Choroid plexus epithelial cell (primary cell): ENCODE measurements at regions not wholly inside any gene's neighbourhood (a gene's known extent, or its start where the extent isn't known, plus 50 kb on each side); places are given as distances from the start of the nearest gene placed in this dataset.

ENCODE experiments used
- DNase-seq: peaks from one replicate; pipeline ENCODE4 v3.0.0-alpha.2; 2010; ENCODE audit warnings: low read depth
- H3K4me3 ChIP-seq: 2 replicates; pipeline ENCODE4 v1.5.1; 2011; ENCODE audit warnings: low read depth, mild to moderate bottlenecking, control low read depth, low read length, moderate library complexity
- TF ChIP-seq, protein P1 (sequence below): conservative IDR thresholded peaks from 2 replicates; pipeline ENCODE4 v1.5.1; 2011; ENCODE audit warnings: low read depth, mild to moderate bottlenecking, control low read depth, inconsistent platforms, low read length, moderate library complexity

DNA sequence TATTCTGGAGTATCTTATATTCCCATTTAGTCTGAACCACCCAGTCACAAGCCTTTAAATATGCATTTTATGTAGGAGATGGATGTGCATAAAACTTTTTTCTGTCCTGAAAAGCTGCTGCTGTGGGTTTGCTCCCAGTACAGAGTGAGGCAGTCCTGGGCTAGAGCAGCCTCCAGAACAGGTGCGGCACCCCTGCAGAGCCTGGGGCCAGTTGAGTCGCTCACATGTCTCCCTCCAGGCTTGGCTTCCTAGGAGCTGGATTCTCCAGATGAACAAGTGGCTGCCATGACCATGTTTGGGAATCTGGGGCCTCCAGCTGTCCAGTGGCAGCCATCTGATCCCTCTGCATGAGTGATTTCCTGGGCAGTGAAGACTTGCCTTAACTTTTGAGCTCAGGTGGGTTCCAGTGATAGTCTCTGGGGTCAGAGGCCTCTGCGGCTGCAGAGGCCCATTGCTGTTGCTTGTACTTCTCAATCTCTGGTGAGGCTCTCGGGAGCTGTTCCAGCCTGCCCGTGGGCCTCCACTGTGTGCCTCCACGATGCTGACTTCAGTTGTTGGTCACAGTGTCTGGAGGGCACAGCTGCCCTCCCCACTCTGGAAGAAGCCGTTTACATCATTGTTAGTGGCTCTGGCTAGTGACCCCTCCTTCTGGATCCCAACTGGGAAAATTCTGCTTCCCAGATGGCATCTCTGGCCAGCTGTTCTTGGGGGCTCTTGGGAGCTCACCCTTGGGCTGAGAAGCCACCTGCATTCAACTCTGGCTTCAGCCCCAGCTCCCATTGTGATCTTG is 120.4 kb downstream of the EMX2 start:
- DNase-seq = no peak
- TF ChIP-seq, protein P1, sequence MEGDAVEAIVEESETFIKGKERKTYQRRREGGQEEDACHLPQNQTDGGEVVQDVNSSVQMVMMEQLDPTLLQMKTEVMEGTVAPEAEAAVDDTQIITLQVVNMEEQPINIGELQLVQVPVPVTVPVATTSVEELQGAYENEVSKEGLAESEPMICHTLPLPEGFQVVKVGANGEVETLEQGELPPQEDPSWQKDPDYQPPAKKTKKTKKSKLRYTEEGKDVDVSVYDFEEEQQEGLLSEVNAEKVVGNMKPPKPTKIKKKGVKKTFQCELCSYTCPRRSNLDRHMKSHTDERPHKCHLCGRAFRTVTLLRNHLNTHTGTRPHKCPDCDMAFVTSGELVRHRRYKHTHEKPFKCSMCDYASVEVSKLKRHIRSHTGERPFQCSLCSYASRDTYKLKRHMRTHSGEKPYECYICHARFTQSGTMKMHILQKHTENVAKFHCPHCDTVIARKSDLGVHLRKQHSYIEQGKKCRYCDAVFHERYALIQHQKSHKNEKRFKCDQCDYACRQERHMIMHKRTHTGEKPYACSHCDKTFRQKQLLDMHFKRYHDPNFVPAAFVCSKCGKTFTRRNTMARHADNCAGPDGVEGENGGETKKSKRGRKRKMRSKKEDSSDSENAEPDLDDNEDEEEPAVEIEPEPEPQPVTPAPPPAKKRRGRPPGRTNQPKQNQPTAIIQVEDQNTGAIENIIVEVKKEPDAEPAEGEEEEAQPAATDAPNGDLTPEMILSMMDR = no peak
- H3K4me3 ChIP-seq = no peak overlapping the region

DNA sequence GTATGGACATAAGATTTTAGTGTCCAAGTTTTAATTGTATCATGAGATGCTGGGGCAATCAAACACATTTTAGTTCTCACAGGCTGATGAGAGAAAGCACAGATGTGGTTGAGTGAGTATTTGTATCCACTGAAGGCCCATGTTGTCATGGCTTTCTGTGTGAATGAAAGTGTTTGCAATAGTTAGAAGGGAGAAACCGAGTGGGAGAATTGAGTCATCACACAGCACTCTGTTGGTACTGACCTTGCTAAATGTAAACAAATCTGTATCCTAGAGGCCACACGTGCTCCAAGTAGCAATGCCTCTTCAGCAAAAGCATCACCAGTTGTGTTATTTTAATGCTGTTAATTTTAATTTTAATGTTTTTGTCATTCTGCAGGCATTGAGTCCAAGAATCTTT is 121.2 kb downstream of the EMX2 start:
- no peak overlapping the region for H3K4me3 ChIP-seq
- DNase-seq = peak; percentile 97
- TF ChIP-seq, protein P1 = no peak

DNA sequence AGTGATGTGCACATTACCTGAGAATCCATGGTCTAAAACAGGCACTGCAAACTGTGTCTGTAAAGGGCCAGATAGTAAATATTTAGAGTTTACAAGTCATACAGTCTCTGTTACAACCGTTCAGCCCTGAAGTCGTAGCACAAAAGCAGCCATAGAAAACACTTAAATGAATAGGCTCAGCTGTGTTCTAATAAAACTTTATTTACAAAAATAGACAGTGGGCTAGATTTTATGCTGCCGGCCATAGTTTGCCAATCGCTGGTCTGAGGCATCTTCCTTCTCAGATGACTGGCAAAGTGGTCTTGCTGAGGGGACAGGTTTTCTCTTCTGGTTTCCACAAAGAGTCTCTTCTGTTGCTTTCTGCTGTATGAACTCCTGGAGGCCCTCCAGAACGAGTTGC is 121.7 kb downstream of the EMX2 start:
- no peak overlapping the region for H3K4me3 ChIP-seq
- TF ChIP-seq, protein P1 = no peak
- no peak for DNase-seq

DNA sequence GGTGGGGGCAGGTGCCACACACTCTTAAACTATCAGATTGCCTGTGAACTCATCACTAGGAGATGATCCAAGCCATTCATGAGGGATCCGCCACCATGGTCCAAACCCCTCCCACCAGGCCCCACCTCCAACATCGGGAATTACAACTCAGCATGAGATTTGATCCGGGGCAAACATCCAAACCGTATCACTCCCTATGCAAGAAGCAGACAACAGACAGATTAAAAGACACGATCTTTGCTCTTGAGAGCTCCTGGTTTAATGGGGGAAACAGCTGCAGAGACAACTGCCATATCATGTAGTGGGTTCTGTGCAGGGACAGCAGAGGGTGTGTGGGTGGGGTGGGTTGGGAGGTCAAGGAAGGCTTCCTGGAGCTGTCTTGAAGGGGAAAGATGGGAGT is 123.6 kb downstream of the EMX2 start:
- H3K4me3 ChIP-seq = no peak overlapping the region
- TF ChIP-seq, protein P1 = no peak
- no peak for DNase-seq

DNA sequence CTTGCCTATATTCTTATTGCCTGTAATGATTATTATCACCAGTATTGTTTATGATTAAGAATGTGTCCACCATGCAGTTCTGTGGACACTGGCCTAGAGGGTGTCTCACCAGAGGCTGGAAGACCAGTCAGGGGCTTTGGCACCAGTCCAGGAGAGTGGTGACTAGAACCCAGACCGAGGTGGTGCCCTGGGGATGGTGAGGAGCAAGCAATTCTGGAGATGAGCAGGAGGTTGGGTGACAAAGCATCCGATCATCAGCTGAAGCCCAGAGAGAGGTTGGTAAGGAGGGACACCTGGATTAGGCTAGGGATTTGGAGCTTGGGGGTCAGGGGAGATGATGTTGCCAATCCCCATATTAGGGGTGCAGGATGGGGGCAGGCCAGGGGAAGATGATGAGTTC is 124.4 kb downstream of the EMX2 start:
- no peak overlapping the region for H3K4me3 ChIP-seq
- TF ChIP-seq, protein P1 = no peak
- DNase-seq = no peak

DNA sequence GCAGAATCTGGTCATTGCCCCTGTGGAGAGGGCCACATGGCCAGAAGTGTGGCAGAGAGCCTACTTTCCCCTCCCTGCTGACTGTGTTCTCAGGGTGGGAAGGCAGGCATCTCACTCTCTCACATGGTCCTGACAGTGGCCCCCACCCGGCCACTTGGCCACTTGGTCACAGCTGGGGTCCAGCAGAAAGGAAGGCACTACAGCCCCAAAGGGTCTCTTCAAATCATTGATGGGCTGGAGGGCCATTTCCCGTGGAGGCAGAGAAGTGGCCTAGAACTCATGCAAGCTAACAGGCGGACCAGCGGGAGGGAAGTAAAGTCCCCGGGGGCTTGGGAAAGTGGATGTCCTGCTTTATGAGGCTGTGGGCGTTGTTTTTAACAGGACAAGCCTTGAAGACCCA is 125.3 kb downstream of the EMX2 start:
- TF ChIP-seq, protein P1 = no peak
- DNase-seq = no peak
- H3K4me3 ChIP-seq = no peak overlapping the region
